ENCODE measurements at regions not wholly inside any gene's neighbourhood (a gene's known extent, or its start where the extent isn't known, plus 50 kb on each side); places are given as distances from the start of the nearest gene placed in this dataset.

- no peak for TF ChIP-seq CTCF (IDR thresholded peaks at IDR 0.05; ENCODE audit: low read depth, low read length)
- no peak for TF ChIP-seq POLR2A (IDR thresholded peaks at IDR 0.05; ENCODE audit: extremely low read depth, insufficient read length)
Observed at GRCh38 chr3:159831466-159831865, 157.2 kb upstream of the IL12A start.

Data from NB4 (cell line).